Fibroblast of the aortic adventitia (primary cell): ENCODE measurements at regions not wholly inside any gene's neighbourhood (a gene's known extent, or its start where the extent isn't known, plus 50 kb on each side); places are given as distances from the start of the nearest gene placed in this dataset.

Source experiments
- DNase-seq: peaks from one replicate; pipeline ENCODE4 v3.0.0-alpha.2; 2010; ENCODE audit warnings: low read depth
- H3K4me3 ChIP-seq: 2 replicates; pipeline ENCODE4 v1.5.1; 2011; ENCODE audit warnings: low read depth, mild to moderate bottlenecking, control low read depth, low read length, moderate library complexity
- TF ChIP-seq, protein P1 (sequence below): IDR thresholded peaks from 2 replicates; pipeline ENCODE4 v1.5.1; 2011; ENCODE audit warnings: mild to moderate bottlenecking, low read length, control low read depth, inconsistent platforms; ENCODE audit not compliant: insufficient read depth

GRCh38 chr5:96529559-96529958, 96.5 kb upstream of the PCSK1 start:
- TF ChIP-seq, protein P1, sequence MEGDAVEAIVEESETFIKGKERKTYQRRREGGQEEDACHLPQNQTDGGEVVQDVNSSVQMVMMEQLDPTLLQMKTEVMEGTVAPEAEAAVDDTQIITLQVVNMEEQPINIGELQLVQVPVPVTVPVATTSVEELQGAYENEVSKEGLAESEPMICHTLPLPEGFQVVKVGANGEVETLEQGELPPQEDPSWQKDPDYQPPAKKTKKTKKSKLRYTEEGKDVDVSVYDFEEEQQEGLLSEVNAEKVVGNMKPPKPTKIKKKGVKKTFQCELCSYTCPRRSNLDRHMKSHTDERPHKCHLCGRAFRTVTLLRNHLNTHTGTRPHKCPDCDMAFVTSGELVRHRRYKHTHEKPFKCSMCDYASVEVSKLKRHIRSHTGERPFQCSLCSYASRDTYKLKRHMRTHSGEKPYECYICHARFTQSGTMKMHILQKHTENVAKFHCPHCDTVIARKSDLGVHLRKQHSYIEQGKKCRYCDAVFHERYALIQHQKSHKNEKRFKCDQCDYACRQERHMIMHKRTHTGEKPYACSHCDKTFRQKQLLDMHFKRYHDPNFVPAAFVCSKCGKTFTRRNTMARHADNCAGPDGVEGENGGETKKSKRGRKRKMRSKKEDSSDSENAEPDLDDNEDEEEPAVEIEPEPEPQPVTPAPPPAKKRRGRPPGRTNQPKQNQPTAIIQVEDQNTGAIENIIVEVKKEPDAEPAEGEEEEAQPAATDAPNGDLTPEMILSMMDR: no peak

DNA sequence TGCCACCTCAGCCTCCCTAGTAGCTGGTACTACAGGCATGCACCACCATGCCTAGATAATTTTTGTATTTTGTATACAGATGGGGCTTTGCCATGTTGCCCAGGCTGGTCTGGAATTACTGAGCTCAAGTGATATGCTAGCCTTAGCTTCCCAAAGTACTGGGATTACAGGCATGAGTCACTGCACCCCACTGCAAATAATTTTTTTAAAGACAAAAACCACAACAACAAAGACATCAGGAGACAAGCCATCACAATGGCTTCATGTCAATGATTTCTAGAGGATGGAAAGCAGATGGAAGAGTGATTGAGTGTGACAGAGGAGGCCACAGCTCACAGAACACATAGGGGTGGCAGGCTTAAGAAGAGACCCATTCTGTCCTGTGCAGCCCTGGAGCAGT, 97.9 kb upstream of the PCSK1 start:
- TF ChIP-seq, protein P1: no peak
- no peak for DNase-seq
- H3K4me3 ChIP-seq: no peak overlapping the region

More at GRCh38 chr5:96529559-96529958, 96.5 kb upstream of the PCSK1 start:
- no peak for DNase-seq
- no peak overlapping the region for H3K4me3 ChIP-seq

DNA sequence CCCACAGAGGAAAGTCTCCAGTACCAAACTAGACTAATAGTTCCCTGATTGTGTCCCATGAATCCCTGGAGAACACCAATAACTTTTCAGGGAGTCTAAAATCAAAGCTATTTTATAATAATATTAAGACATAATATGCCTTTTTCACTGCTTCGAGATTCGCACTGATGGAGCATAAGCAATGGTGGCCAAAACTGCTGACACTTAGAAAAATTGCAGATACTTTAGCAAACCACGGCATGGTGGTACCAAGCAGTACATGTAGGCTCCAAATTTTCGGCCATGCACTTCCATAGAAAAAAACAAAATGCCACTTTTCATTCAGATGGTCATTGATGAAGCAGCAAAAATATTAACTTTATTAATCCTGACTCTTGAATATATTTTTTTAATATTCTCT, 100.3 kb upstream of the PCSK1 start:
- no peak for DNase-seq
- H3K4me3 ChIP-seq: no peak overlapping the region
- TF ChIP-seq, protein P1: no peak

DNA sequence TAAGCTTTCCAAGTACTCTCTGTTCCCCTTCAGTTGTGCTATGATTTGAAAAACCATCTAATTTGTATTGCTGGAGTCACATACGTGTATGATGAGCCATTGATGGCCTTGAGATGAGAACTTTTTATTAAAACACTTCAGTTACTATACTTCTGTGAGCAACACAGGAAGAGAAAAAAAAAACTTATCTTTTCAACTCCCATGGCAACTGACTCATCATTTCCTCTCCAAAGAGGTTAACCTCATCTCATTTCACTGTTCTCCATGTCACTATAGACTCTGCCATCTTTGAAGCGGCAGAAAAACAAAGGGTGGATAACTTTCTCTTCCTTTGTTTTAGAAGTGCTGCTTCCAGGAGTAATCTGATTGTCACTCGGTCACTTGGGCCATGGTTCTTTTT, 104.3 kb upstream of the PCSK1 start:
- no peak overlapping the region for H3K4me3 ChIP-seq
- TF ChIP-seq, protein P1: no peak
- DNase-seq: peak; percentile 84

GRCh38 chr5:96538808-96539250, 105.8 kb upstream of the PCSK1 start:
- no peak for DNase-seq
- TF ChIP-seq, protein P1: no peak
- H3K4me3 ChIP-seq: no peak overlapping the region

GRCh38 chr5:96546120-96546519, 113.1 kb upstream of the PCSK1 start:
- no peak overlapping the region for H3K4me3 ChIP-seq
- TF ChIP-seq, protein P1: no peak
- DNase-seq: no peak

- DNase-seq: no peak
- TF ChIP-seq, protein P1: no peak
Measured at GRCh38 chr5:96547486-96547885, 114.4 kb upstream of the PCSK1 start.

More at GRCh38 chr5:96547486-96547885, 114.4 kb upstream of the PCSK1 start:
- H3K4me3 ChIP-seq: no peak overlapping the region
